HepG2 (cell line): ENCODE measurements at regions not wholly inside any gene's neighbourhood (a gene's known extent, or its start where the extent isn't known, plus 50 kb on each side); places are given as distances from the start of the nearest gene placed in this dataset.

Experiments used
- ATAC-seq: fragments of 200-7000 bp; cut with Tn5 transposase; 3 replicates; pipeline ENCODE4 v1.9.1; 2020; ENCODE audit warnings: mild to moderate bottlenecking, moderate library complexity
- BruUV-seq: library from RNA; stranded (reverse); fragments of 400-500 nt; replicated peaks from 2 replicates; lab custom pipeline; 2021; lab: Mats Ljungman, UMichigan
- CTCF ChIA-PET: fragments of 300-600 bp; formaldehyde crosslinking; extraction: SDS; loops from one replicate; lab custom pipeline; 2021; ENCODE audit warnings: low total read pairs, inconsistent platforms, low intra/inter-chr PET ratio; lab: Yijun Ruan, JAX
- POLR2A ChIA-PET: fragments of 350-600 bp; sonication (Branson Sonifier 250); formaldehyde crosslinking; loops from one replicate; lab custom pipeline; 2020; ENCODE audit warnings: antibody characterized with exemption, inconsistent platforms; lab: Yijun Ruan, JAX
- DNase-seq: peaks from one replicate; pipeline ENCODE4 v3.0.0-alpha.2; 2015; ENCODE audit warnings: low spot score
- FAIRE-seq: peaks from 3 replicates; lab custom pipeline; 2011; peaks lifted over from hg19 to GRCh38; lab: Jason Lieb, UNC
- H2AFZ ChIP-seq: one replicate; pipeline ENCODE4 v1.6.1; 2011; ENCODE audit warnings: low read length, inconsistent platforms
- H3K27ac ChIP-seq: fragments of 300-600 bp; 3 replicates; pipeline ENCODE4 v1.8.0; 2011; ENCODE audit warnings: mixed run types, mild to moderate bottlenecking, mixed read lengths, low read length, inconsistent platforms; ENCODE audit not compliant: insufficient read depth; ENCODE audit errors: extremely low read length
- H3K27me3 ChIP-seq, 2 experiments: fragments of 200-600 bp in 1 of 2; 2 replicates in 1 of 2; 3 replicates in 1 of 2; pipeline versions ENCODE4 v1.6.0 to v1.8.0; 2011; ENCODE audit warnings: low read length in 2 of 2, mild to moderate bottlenecking in 2 of 2, moderate library complexity in 2 of 2, inconsistent platforms in 1 of 2; ENCODE audit not compliant: insufficient read depth in 2 of 2, control insufficient read depth in 1 of 2
- H3K36me3 ChIP-seq, 2 experiments: fragments of 200-600 bp in 1 of 2; replicated peaks in 1 of 2; 2 replicates in 1 of 2; 3 replicates in 1 of 2; pipeline versions ENCODE4 v1.5.1 to v1.8.0; 2011; ENCODE audit warnings: low read length in 2 of 2, inconsistent platforms in 1 of 2; ENCODE audit not compliant: insufficient read depth in 2 of 2, control insufficient read depth in 1 of 2
- H3K4me1 ChIP-seq: 2 replicates; pipeline ENCODE4 v1.5.1; 2012; ENCODE audit warnings: low read length, inconsistent platforms; ENCODE audit not compliant: insufficient read depth
- H3K4me2 ChIP-seq: 2 replicates; pipeline ENCODE4 v1.6.0; 2011; ENCODE audit warnings: low read depth, low read length, inconsistent platforms
- H3K4me3 ChIP-seq, 3 experiments: fragments of 200-600 bp in 1 of 3; sonication (generic), shearing (Covaris generic) in 1 of 3; replicated peaks in 1 of 3; 2 replicates each; pipeline ENCODE4 v1.5.1; 2011 to 2016; ENCODE audit warnings: low read length in 3 of 3, inconsistent platforms in 2 of 3, low read depth in 2 of 3, mild to moderate bottlenecking in 2 of 3, control low read depth in 1 of 3, mixed read lengths in 1 of 3; ENCODE audit not compliant: insufficient read depth in 1 of 3
- H3K79me2 ChIP-seq: one replicate; pipeline ENCODE4 v1.6.1; 2011; ENCODE audit warnings: low read length, inconsistent platforms; ENCODE audit not compliant: insufficient read depth
- H3K9ac ChIP-seq: 2 replicates; pipeline ENCODE4 v1.6.0; 2011; ENCODE audit warnings: mild to moderate bottlenecking, low read depth, low read length, inconsistent platforms; ENCODE audit not compliant: insufficient read depth
- H3K9me3 ChIP-seq: 2 replicates; pipeline ENCODE4 v1.5.1; 2012; ENCODE audit warnings: mild to moderate bottlenecking, low read length
- H4K20me1 ChIP-seq: 2 replicates; pipeline ENCODE4 v1.6.0; 2011; ENCODE audit warnings: inconsistent platforms, mild to moderate bottlenecking, low read length, moderate library complexity; ENCODE audit not compliant: insufficient read depth
- CBX1 ChIP-seq: IDR thresholded peaks from one replicate; pipeline ENCODE4 v1.6.1; 2016; ENCODE audit warnings: antibody characterized with exemption, low read depth
- KDM4B ChIP-seq: sonication (generic); formaldehyde crosslinking; IDR thresholded peaks from 2 replicates; pipeline ENCODE4 v1.4.0; 2020; ENCODE audit warnings: missing genetic modification reagents
- SP5 ChIP-seq: IDR thresholded peaks from 2 replicates; pipeline ENCODE4 v1.6.1; 2016; ENCODE audit warnings: low read depth, borderline replicate concordance
- ZNF501 ChIP-seq: sonication (generic); formaldehyde crosslinking; IDR thresholded peaks from 2 replicates; pipeline ENCODE4 v1.5.1; 2020; ENCODE audit warnings: mild to moderate bottlenecking, moderate library complexity, missing genetic modification reagents
- WGBS: methylation state at CpG from one replicate; pipeline ENCODE4 v1.1.6; 2017; ENCODE audit warnings: low lambda C conversion rate; 5-methylcytosine and 5-hydroxymethylcytosine counted together
- in situ Hi-C: cut with HindIII; loops from 2 replicates; pipeline ENCODE4 v1.10.0; 2017; ENCODE audit warnings: low pct_unique_long_range_greater_than_20kb; ENCODE audit not compliant: extremely low pct_ligation_motif_present
- intact Hi-C: fragments of 100-400 bp; cut with micrococcal nuclease; formaldehyde crosslinking; loops from one replicate; pipeline ENCODE4 v1.10.0; 2022; ENCODE audit not compliant: unreplicated experiment

DNA sequence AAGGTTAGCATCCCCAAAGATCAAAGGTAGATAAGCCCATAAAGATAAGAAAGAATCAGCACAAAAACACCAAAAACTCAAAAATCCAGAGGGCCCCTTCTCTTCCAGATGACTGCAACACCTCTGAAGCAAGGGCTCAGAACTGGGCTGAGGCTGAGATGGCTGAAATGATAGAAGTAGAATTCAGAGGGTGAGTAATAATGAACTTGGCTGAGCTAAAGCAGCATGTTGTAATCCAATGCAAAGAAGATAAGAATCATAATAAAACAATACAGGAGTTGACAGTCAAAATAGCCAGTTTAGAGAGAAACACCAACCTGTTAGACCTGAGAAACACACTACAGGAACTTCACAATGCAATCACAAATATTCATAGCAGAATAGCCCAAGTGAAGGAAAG, 406.9 kb upstream of the CXADR start:
- H3K9me3 ChIP-seq = no peaks in the 10 kb centered on the region
- H3K9ac ChIP-seq = no peak overlapping the region
- H2AFZ ChIP-seq = no peak overlapping the region
- ChIA-PET CTCF (no interaction called here), POLR2A (no interaction called here)
- intact Hi-C loops (no loop called here), in situ Hi-C loops (no loop called here)
- FAIRE-seq = no peak
- H3K4me3 ChIP-seq = no peak overlapping the region
- no peaks in the 10 kb centered on the region for H4K20me1 ChIP-seq
- no peak for DNase-seq
- no peaks in the 10 kb centered on the region for H3K79me2 ChIP-seq
- no peak overlapping the region for H3K4me2 ChIP-seq
- H3K27ac ChIP-seq = no peak overlapping the region
- H3K36me3 ChIP-seq = no peaks in the 10 kb centered on the region
- no TSS peak for BruUV-seq
- ATAC-seq = no peak
- no peaks in the 10 kb centered on the region for H3K27me3 ChIP-seq
- no peak for TF ChIP-seq SP5
- H3K4me1 ChIP-seq = no peaks in the 10 kb centered on the region

DNA sequence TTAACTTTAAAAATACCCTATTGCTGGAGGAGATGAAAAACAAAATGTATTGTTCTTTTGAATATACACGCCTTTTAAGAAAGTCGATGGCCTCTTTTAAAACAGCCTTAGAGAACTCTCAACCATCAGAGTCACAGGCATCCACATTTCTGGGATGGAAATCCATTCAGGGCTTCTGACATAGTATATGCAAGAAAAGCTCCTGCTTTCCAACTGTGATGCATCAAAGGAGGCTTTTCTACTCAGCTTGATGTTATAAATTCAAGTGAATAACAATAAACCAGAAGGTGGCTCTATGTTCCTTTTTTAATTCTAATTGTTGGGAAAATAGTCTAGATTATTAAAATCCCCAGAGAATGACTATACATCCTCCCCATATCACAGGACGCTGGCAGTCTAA, 398.8 kb upstream of the CXADR start:
- intact Hi-C loops = no loop called here
- no peaks in the 10 kb centered on the region for H3K79me2 ChIP-seq
- H3K27ac ChIP-seq = no peak overlapping the region
- ChIA-PET POLR2A (no interaction called here), CTCF (no interaction called here)
- 5% methylated on average over 3 of the region's 3 CpGs for WGBS
- no peaks in the 10 kb centered on the region; a peak in 1 of 5 replicates for H3K27me3 ChIP-seq
- no peak for FAIRE-seq
- H3K9me3 ChIP-seq = no peaks in the 10 kb centered on the region
- H3K36me3 ChIP-seq = no peaks in the 10 kb centered on the region
- no peak overlapping the region for H3K4me3 ChIP-seq
- no peaks in the 10 kb centered on the region for H4K20me1 ChIP-seq
- H3K4me2 ChIP-seq = no peak overlapping the region
- H2AFZ ChIP-seq = no peak overlapping the region
- no peak overlapping the region for H3K9ac ChIP-seq
- no TSS peak for BruUV-seq
- in situ Hi-C loops = no loop called here
- H3K4me1 ChIP-seq = no peaks in the 10 kb centered on the region
- TF ChIP-seq KDM4B = no peak
- TF ChIP-seq ZNF501 (CRISPR knock-in tag) = no peak
- TF ChIP-seq CBX1 = no peak
- no peak for DNase-seq
- no peak for ATAC-seq
